Lung (tissue), 11 donors: ENCODE measurements at regions not wholly inside any gene's neighbourhood (a gene's known extent, or its start where the extent isn't known, plus 50 kb on each side); places are given as distances from the start of the nearest gene placed in this dataset.

ENCODE experiments used
- ATAC-seq: fragments of 200-7000 bp; cut with Tn5 transposase; one replicate; pipeline ENCODE4 v1.9.1; 2020; ENCODE audit warnings: moderate number of reproducible peaks; ENCODE audit not compliant: insufficient read depth, low FRiP score
- DNase-seq, 3 donors: peaks; one replicate each; pipeline ENCODE4 v3.0.0-alpha.2; 2013 to 2017
- H3K27ac ChIP-seq, 2 donors: one replicate each; pipeline ENCODE4 v1.5.1; 2013; ENCODE audit warnings: mild to moderate bottlenecking in 2 of 2, moderate library complexity in 2 of 2, control low read depth in 1 of 2, inconsistent platforms in 1 of 2, low read depth in 1 of 2, low read length in 1 of 2
- H3K27me3 ChIP-seq, 3 donors: one replicate each; pipeline ENCODE4 v1.5.1; 2013; ENCODE audit warnings: low read length in 2 of 3; ENCODE audit not compliant: control insufficient read depth in 3 of 3, insufficient read depth in 3 of 3
- H3K36me3 ChIP-seq, 4 donors: one replicate each; pipeline ENCODE4 v1.5.1; 2013; ENCODE audit warnings: low read length in 4 of 4, mild to moderate bottlenecking in 1 of 4, moderate library complexity in 1 of 4; ENCODE audit not compliant: control insufficient read depth in 4 of 4, insufficient read depth in 4 of 4
- H3K4me1 ChIP-seq, 5 donors: one replicate each; pipeline ENCODE4 v1.5.1; 2013; ENCODE audit warnings: low read length in 5 of 5, mild to moderate bottlenecking in 2 of 5, moderate library complexity in 1 of 5; ENCODE audit not compliant: control insufficient read depth in 5 of 5, insufficient read depth in 5 of 5
- H3K4me3 ChIP-seq: one replicate; pipeline ENCODE4 v1.5.1; 2013; ENCODE audit warnings: mild to moderate bottlenecking, control low read depth, moderate library complexity
- H3K9ac ChIP-seq, 2 donors: one replicate each; pipeline ENCODE4 v1.5.1; 2013; ENCODE audit warnings: low read length in 2 of 2, control low read depth in 1 of 2; ENCODE audit not compliant: insufficient read depth in 1 of 2
- H3K9me3 ChIP-seq, 4 donors: one replicate each; pipeline ENCODE4 v1.5.1; 2013; ENCODE audit warnings: low read length in 3 of 4, mild to moderate bottlenecking in 1 of 4, moderate library complexity in 1 of 4; ENCODE audit not compliant: control insufficient read depth in 4 of 4, insufficient read depth in 3 of 4
- CTCF ChIP-seq: IDR thresholded peaks from 2 replicates; pipeline ENCODE4 v1.5.1; 2012; ENCODE audit warnings: mild to moderate bottlenecking; ENCODE audit errors: control extremely low read depth, extremely low read depth
- WGBS, 2 donors: extraction: QIAGEN DNeasy Blood & Tissue Kit; methylation state at CpG; one replicate each; pipeline ENCODE4 v1.1.7; 2013; 5-methylcytosine and 5-hydroxymethylcytosine counted together
- donor health status: control.
- donor health status: control.
- donor health status: Bipolar disorder and iron deficiency.
- donor health status: healthy.
- donor health status: DM: yes; HTN: yes; CAD: no.

- no peak overlapping the region for H3K9ac ChIP-seq
- ATAC-seq (no peak), DNase-seq (no peak)
- no peak overlapping the region for H3K27ac ChIP-seq
- no peaks in the 10 kb centered on the region for H3K36me3 ChIP-seq
- no peak for TF ChIP-seq CTCF
- H3K4me3 ChIP-seq: no peak overlapping the region
- 87 to 93% methylated on average over 3 of the region's 3 CpGs for WGBS, 2 donors
- no peaks in the 10 kb centered on the region for H3K27me3 ChIP-seq
- H3K4me1 ChIP-seq: no peaks in the 10 kb centered on the region
- H3K9me3 ChIP-seq: peaks cover 0 to 3% (median under 1%) of the 10 kb centered on the region in 4 donors
These were observed 482.1 kb downstream of the RWDD3 start for GRCh38 chr1:95716097-95716496.

GRCh38 chr1:95716550-95716949 is 482.5 kb downstream of the RWDD3 start:
- DNase-seq: no peak
- 83 to 90% methylated on average over 5 of the region's 5 CpGs for WGBS, 2 donors
- Histone ChIP-seq H3K9ac (no peak overlapping the region), H3K9me3 (peaks cover 0 to 3% (median under 1%) of the 10 kb centered on the region in 4 donors), H3K36me3 (no peaks in the 10 kb centered on the region), H3K4me3 (no peak overlapping the region), H3K27me3 (no peaks in the 10 kb centered on the region), H3K4me1 (no peaks in the 10 kb centered on the region), H3K27ac (no peak overlapping the region)
- no peak for ATAC-seq
- no peak for TF ChIP-seq CTCF

DNA sequence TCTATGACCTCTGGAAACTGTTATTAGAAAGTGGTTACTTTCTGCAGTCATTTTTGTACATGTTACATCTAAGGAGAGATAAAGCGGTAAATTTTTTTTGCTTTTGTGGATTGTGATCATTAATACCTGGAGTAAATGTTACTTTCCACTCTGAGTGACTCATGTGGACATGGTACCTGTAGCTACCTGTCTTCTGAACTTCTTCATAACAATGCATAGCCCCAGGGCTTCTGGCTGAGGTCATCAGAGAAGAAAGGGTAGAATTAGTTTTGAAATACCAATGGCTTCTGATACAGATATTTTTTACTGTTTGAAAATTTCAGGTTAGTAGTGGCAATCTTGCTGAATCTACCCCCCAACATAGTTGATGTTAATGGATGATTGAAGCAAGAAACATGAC is 489.3 kb downstream of the RWDD3 start:
- H3K4me3 ChIP-seq: no peak overlapping the region
- TF ChIP-seq CTCF: no peak
- WGBS, 2 donors: 87 to 91% methylated on average over 1 of the region's 1 CpG
- peaks cover 0 to 4% (median 0%) of the 10 kb centered on the region in 4 donors for H3K9me3 ChIP-seq
- no peaks in the 10 kb centered on the region for H3K36me3 ChIP-seq
- no peak overlapping the region for H3K27ac ChIP-seq
- ATAC-seq: no peak
- H3K27me3 ChIP-seq: no peaks in the 10 kb centered on the region
- H3K4me1 ChIP-seq: no peaks in the 10 kb centered on the region
- H3K9ac ChIP-seq: no peak overlapping the region
- DNase-seq: no peak

DNA sequence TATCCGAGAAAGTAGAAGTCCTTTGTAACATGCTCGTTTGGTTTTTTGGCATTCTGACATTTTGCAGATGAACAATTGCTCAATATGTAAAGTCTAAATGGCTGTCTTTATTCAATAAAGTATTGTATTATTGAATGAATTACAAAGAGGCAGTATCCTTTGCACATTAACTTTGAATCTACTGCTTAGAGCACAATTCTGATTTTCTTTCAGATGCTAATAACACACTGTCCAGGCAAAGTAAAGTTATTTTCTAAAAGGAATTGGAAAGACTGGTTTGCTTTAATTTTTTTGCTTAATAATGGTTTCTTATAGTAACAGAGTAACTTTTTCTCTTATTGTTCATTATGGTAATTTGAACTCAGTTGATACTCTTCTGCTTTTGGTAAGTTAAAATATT is 494.8 kb downstream of the RWDD3 start:
- Histone ChIP-seq H3K4me3 (no peak overlapping the region), H3K9me3 (peaks cover 0 to 4% (median 0%) of the 10 kb centered on the region in 4 donors), H3K36me3 (no peaks in the 10 kb centered on the region), H3K27ac (no peak overlapping the region), H3K9ac (no peak overlapping the region), H3K4me1 (no peaks in the 10 kb centered on the region), H3K27me3 (no peaks in the 10 kb centered on the region)
- no peak for DNase-seq
- TF ChIP-seq CTCF: no peak
- no peak for ATAC-seq
- WGBS, 2 donors: 84 to 86% methylated on average over 2 of the region's 2 CpGs
